Muscle layer of duodenum (tissue), 2 donors: ENCODE measurements at regions not wholly inside any gene's neighbourhood (a gene's known extent, or its start where the extent isn't known, plus 50 kb on each side); places are given as distances from the start of the nearest gene placed in this dataset.
"Not testable (repeated sequence)": the region's sequence is repeated elsewhere in the genome, so short reads cannot be mapped to it uniquely, and the experiment has no call there.

ENCODE experiments used
- H3K27ac ChIP-seq: one replicate; pipeline ENCODE4 v1.7.0; 2013; ENCODE audit warnings: mild to moderate bottlenecking, low read length
- H3K27me3 ChIP-seq: one replicate; pipeline ENCODE4 v1.7.0; 2013; ENCODE audit warnings: low read depth, mild to moderate bottlenecking, control low read depth, low read length
- H3K36me3 ChIP-seq, 2 donors: one replicate each; pipeline ENCODE4 v1.7.0; 2013; ENCODE audit warnings: low read length in 2 of 2, control low read depth in 1 of 2, mild to moderate bottlenecking in 1 of 2; ENCODE audit not compliant: insufficient read depth in 2 of 2, control insufficient read depth in 1 of 2
- H3K4me1 ChIP-seq, 2 donors: one replicate each; pipeline ENCODE4 v1.7.0; 2013; ENCODE audit warnings: low read length in 2 of 2, mild to moderate bottlenecking in 2 of 2, control low read depth in 1 of 2, moderate library complexity in 1 of 2; ENCODE audit not compliant: insufficient read depth in 2 of 2, control insufficient read depth in 1 of 2
- H3K4me3 ChIP-seq, 2 donors: one replicate each; pipeline ENCODE4 v1.7.0; 2013; ENCODE audit warnings: low read length in 2 of 2, low read depth in 1 of 2, mild to moderate bottlenecking in 1 of 2
- H3K9me3 ChIP-seq, 2 donors: one replicate each; pipeline ENCODE4 v1.7.0; 2013; ENCODE audit warnings: low read length in 2 of 2, control low read depth in 1 of 2, mild to moderate bottlenecking in 1 of 2; ENCODE audit not compliant: control insufficient read depth in 1 of 2
- donor health status: healthy.

- H3K4me3 ChIP-seq = no peak overlapping the region
- H3K27me3 ChIP-seq = no peaks in the 10 kb centered on the region
- peaks cover 12 to 13% of the 10 kb centered on the region in 2 donors for H3K4me1 ChIP-seq
- no peaks in the 10 kb centered on the region for H3K36me3 ChIP-seq
- H3K9me3 ChIP-seq = no peaks in the 10 kb centered on the region
- H3K27ac ChIP-seq = no peak overlapping the region
Measured at GRCh38 chr22:46033256-46034200, 56.6 kb upstream of the WNT7B start.

- H3K4me3 ChIP-seq, H3K36me3 ChIP-seq, H3K27ac ChIP-seq, H3K9me3 ChIP-seq, H3K27me3 ChIP-seq: not testable (repeated sequence)
- H3K4me1 ChIP-seq = peaks cover 12 to 13% of the 10 kb centered on the region in 2 donors
Measured at GRCh38 chr22:46034480-46034879, 57.5 kb upstream of the WNT7B start.

- Histone ChIP-seq H3K4me3 (peak overlapping the region; percentile 43 to 74), H3K36me3 (no peaks in the 10 kb centered on the region), H3K27me3 (no peaks in the 10 kb centered on the region), H3K9me3 (no peaks in the 10 kb centered on the region), H3K27ac (peak overlapping the region; percentile 82), H3K4me1 (peaks cover 13% of the 10 kb centered on the region in 2 donors)
Measured at GRCh38 chr22:46035380-46035741, 58.4 kb upstream of the WNT7B start.

- Histone ChIP-seq H3K4me1 (peaks cover 13 to 19% of the 10 kb centered on the region in 2 donors), H3K27me3 (no peaks in the 10 kb centered on the region), H3K36me3 (no peaks in the 10 kb centered on the region), H3K9me3 (no peaks in the 10 kb centered on the region), H3K4me3 (peak overlapping the region; percentile 67 to 83), H3K27ac (peak overlapping the region; percentile 89)
Measured at GRCh38 chr22:46035742-46036557, 59.0 kb upstream of the WNT7B start.

- H3K4me1 ChIP-seq = peaks cover 13 to 20% of the 10 kb centered on the region in 2 donors
- no peaks in the 10 kb centered on the region for H3K36me3 ChIP-seq
- peak overlapping the region; percentile 89 for H3K27ac ChIP-seq
- H3K27me3 ChIP-seq = no peaks in the 10 kb centered on the region
- peak overlapping the region; percentile 67 to 83 for H3K4me3 ChIP-seq
- H3K9me3 ChIP-seq = no peaks in the 10 kb centered on the region
Measured at GRCh38 chr22:46036558-46037408, 59.8 kb upstream of the WNT7B start.

GRCh38 chr22:46038174-46038487 is 61.2 kb upstream of the WNT7B start:
- Histone ChIP-seq H3K4me3 (no peak overlapping the region), H3K36me3 (no peaks in the 10 kb centered on the region), H3K4me1 (peaks cover 16 to 28% of the 10 kb centered on the region in 2 donors), H3K27ac (no peak overlapping the region), H3K9me3 (no peaks in the 10 kb centered on the region), H3K27me3 (no peaks in the 10 kb centered on the region)

GRCh38 chr22:46038516-46039430 is 61.8 kb upstream of the WNT7B start:
- H3K4me3 ChIP-seq = no peak overlapping the region
- H3K4me1 ChIP-seq = peaks cover 22 to 28% of the 10 kb centered on the region in 2 donors
- H3K36me3 ChIP-seq = no peaks in the 10 kb centered on the region
- H3K27ac ChIP-seq = no peak overlapping the region
- no peaks in the 10 kb centered on the region for H3K9me3 ChIP-seq
- H3K27me3 ChIP-seq = no peaks in the 10 kb centered on the region

GRCh38 chr22:46039535-46039934 is 62.6 kb upstream of the WNT7B start:
- Histone ChIP-seq H3K9me3 (no peaks in the 10 kb centered on the region), H3K27me3 (no peaks in the 10 kb centered on the region), H3K36me3 (no peaks in the 10 kb centered on the region), H3K4me3 (no peak overlapping the region), H3K27ac (no peak overlapping the region), H3K4me1 (peaks cover 25 to 28% of the 10 kb centered on the region in 2 donors)

- no peaks in the 10 kb centered on the region for H3K27me3 ChIP-seq
- no peaks in the 10 kb centered on the region for H3K9me3 ChIP-seq
- peaks cover 19 to 30% of the 10 kb centered on the region in 2 donors for H3K4me1 ChIP-seq
- no peaks in the 10 kb centered on the region for H3K36me3 ChIP-seq
- H3K4me3 ChIP-seq = no peak overlapping the region
- no peak overlapping the region for H3K27ac ChIP-seq
Measured at GRCh38 chr22:46040471-46041465, 63.8 kb upstream of the WNT7B start.
